OCI-LY3 (cell line): ENCODE measurements at regions not wholly inside any gene's neighbourhood (a gene's known extent, or its start where the extent isn't known, plus 50 kb on each side); places are given as distances from the start of the nearest gene placed in this dataset.

Experiments used
- H2AFZ ChIP-seq: fragments of 200-600, 300-600 bp; shearing (Covaris generic); 2 replicates; pipeline ENCODE4 v1.6.0; 2014; ENCODE audit warnings: antibody characterized with exemption, low read depth, low read length
- H3K27ac ChIP-seq: fragments of 200-600, 300-600 bp; sonication (generic); 2 replicates; pipeline ENCODE4 v1.5.1; 2014; ENCODE audit warnings: mild to moderate bottlenecking, low read length, moderate library complexity, mixed read lengths
- H3K27me3 ChIP-seq: fragments of 200-600, 300-600 bp; sonication (generic); 2 replicates; pipeline ENCODE4 v1.6.1; 2014; ENCODE audit warnings: low read depth, low read length, mixed read lengths
- H3K36me3 ChIP-seq: fragments of 200-600, 300-600 bp; sonication (generic); replicated peaks from 2 replicates; pipeline ENCODE3; 2014; ENCODE audit warnings: low read depth, low read length, mixed read lengths
- H3K4me1 ChIP-seq: fragments of 300-600, 200-600 bp; sonication (generic); 2 replicates; pipeline ENCODE4 v1.6.1; 2014; ENCODE audit warnings: low read length, mixed read lengths
- H3K4me2 ChIP-seq: fragments of 200-600, 300-600 bp; sonication (generic); 2 replicates; pipeline ENCODE4 v1.6.1; 2014; ENCODE audit warnings: low read length, mixed read lengths
- H3K4me3 ChIP-seq: fragments of 300-600, 200-600 bp; sonication (generic); 2 replicates; pipeline ENCODE4 v1.5.1; 2014; ENCODE audit warnings: antibody characterized with exemption, mild to moderate bottlenecking, low read length, moderate library complexity
- H3K79me2 ChIP-seq: fragments of 300-600, 200-600 bp; shearing (Covaris generic); 2 replicates; pipeline ENCODE4 v1.6.1; 2014; ENCODE audit warnings: mild to moderate bottlenecking, low read length, mixed read lengths
- H3K9ac ChIP-seq: fragments of 300-600, 200-600 bp; shearing (Covaris generic); 2 replicates; pipeline ENCODE4 v1.6.0; 2014; ENCODE audit warnings: mild to moderate bottlenecking, low read length, moderate library complexity
- H3K9me3 ChIP-seq: fragments of 200-600, 300-600 bp; shearing (Covaris generic); 2 replicates; pipeline ENCODE4 v1.6.1; 2014; ENCODE audit warnings: low read length, mixed read lengths; ENCODE audit not compliant: insufficient read depth
- H4K20me1 ChIP-seq: fragments of 200-600, 300-600 bp; sonication (generic); 2 replicates; pipeline ENCODE4 v1.6.1; 2016; ENCODE audit warnings: low read length, mixed read lengths; ENCODE audit not compliant: insufficient read depth
- EZH2phosphoT487 ChIP-seq: fragments of 200-600 bp; shearing (Covaris generic); IDR thresholded peaks from 2 replicates; pipeline ENCODE4 v1.6.1; 2018; ENCODE audit warnings: antibody characterized with exemption, mixed run types, low read depth
- TF ChIP-seq, protein P1 (sequence below): fragments of 200-600, 300-600 bp; sonication (generic); IDR thresholded peaks from 2 replicates; pipeline ENCODE4 v1.5.1; 2014; ENCODE audit warnings: antibody characterized with exemption, low read length, low read depth

DNA sequence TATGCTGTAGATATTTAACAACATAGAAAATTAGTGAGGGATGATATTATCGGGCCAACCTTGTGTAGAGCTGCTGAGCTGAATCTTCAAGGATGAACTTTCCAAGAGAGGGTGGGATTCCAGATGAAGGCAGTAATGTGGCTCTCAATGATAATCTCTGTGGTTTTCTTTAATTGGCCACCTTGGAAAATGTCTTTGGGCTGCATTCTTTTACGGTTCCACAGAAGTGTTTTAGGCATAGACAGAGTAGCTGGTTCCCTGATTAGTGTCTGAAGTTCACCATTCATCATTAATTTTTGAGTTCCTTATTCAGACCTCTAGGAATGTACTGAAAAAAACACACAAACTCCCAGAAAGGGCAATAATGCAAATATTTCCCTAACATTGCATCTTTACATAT lies 1566.9 kb upstream of the PIK3C3 start:
- Histone ChIP-seq H2AFZ (no peak overlapping the region), H3K27ac (no peak overlapping the region), H3K36me3 (no peaks in the 10 kb centered on the region), H3K4me1 (no peaks in the 10 kb centered on the region), H3K79me2 (no peaks in the 10 kb centered on the region), H3K4me2 (no peak overlapping the region), H4K20me1 (no peaks in the 10 kb centered on the region), H3K9ac (no peak overlapping the region), H3K9me3 (no peaks in the 10 kb centered on the region), H3K4me3 (no peak overlapping the region), H3K27me3 (no peaks in the 10 kb centered on the region)
- no peak for TF ChIP-seq EZH2phosphoT487
- TF ChIP-seq, protein P1, sequence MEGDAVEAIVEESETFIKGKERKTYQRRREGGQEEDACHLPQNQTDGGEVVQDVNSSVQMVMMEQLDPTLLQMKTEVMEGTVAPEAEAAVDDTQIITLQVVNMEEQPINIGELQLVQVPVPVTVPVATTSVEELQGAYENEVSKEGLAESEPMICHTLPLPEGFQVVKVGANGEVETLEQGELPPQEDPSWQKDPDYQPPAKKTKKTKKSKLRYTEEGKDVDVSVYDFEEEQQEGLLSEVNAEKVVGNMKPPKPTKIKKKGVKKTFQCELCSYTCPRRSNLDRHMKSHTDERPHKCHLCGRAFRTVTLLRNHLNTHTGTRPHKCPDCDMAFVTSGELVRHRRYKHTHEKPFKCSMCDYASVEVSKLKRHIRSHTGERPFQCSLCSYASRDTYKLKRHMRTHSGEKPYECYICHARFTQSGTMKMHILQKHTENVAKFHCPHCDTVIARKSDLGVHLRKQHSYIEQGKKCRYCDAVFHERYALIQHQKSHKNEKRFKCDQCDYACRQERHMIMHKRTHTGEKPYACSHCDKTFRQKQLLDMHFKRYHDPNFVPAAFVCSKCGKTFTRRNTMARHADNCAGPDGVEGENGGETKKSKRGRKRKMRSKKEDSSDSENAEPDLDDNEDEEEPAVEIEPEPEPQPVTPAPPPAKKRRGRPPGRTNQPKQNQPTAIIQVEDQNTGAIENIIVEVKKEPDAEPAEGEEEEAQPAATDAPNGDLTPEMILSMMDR: no peak

DNA sequence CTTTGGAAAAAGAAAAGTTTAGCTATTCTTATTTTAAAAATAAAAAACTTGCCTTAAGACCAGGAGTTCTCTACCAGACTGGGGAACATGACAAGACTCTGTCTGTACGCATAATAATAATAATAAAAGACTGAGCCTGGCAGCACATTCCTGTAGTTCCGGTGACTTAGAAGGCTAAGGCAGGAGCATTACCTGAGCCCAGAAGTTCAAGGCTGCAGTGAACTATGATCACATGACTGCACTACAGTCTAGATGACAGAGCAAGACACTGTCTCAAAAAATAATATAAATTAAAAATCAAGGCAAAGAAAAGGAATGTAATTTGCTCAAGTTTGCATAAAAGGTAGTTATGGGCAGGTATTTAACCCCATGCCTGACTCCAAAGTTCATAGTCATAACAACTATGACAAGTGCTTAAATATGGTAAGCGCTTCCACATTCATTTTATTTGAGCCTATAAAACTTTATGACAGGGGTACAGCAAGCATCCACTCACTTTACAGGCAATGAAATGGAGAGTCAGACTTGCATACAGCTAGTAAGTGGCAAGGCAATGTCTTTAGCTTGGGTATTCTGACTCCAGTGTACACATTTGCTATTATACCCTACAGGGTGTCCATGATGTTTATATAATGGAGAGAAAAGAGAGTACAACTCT lies 1567.8 kb upstream of the PIK3C3 start:
- H2AFZ ChIP-seq: no peak overlapping the region

DNA sequence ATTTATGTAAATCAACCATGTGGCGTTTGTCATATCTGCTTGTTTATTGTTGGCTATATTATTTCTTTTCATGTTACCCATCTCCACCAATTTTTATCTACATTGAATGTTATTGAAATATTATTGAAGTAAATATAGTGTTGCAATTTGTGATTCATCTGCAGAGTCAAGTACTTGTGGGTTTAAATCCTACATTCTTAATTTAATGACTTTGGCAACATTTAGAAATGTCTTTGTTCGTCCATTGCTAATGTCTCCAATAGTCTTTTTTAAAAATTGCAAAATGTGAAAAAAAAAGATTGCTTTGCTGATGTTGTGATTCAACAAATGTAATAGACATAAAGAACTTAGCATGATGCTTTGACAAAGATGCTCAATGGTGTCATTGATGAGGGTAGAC lies 1572.8 kb upstream of the PIK3C3 start:
- Histone ChIP-seq H3K9me3 (no peaks in the 10 kb centered on the region), H3K79me2 (no peaks in the 10 kb centered on the region), H3K4me2 (no peak overlapping the region), H3K9ac (no peak overlapping the region), H2AFZ (no peak overlapping the region), H3K27me3 (no peaks in the 10 kb centered on the region), H3K4me1 (peaks cover 11% of the 10 kb centered on the region), H3K4me3 (no peak overlapping the region), H3K36me3 (no peaks in the 10 kb centered on the region), H4K20me1 (no peaks in the 10 kb centered on the region), H3K27ac (no peak overlapping the region)
- no peak for TF ChIP-seq EZH2phosphoT487
- TF ChIP-seq, protein P1: no peak

More for the DNA sequence above, 1567.8 kb upstream of the PIK3C3 start:
- Histone ChIP-seq H3K4me3 (no peak overlapping the region), H3K36me3 (no peaks in the 10 kb centered on the region), H3K79me2 (no peaks in the 10 kb centered on the region), H3K4me1 (no peaks in the 10 kb centered on the region), H3K9me3 (no peaks in the 10 kb centered on the region), H3K4me2 (no peak overlapping the region), H3K27me3 (no peaks in the 10 kb centered on the region), H3K27ac (no peak overlapping the region), H3K9ac (no peak overlapping the region), H4K20me1 (no peaks in the 10 kb centered on the region)
- TF ChIP-seq, protein P1: no peak
- no peak for TF ChIP-seq EZH2phosphoT487

DNA sequence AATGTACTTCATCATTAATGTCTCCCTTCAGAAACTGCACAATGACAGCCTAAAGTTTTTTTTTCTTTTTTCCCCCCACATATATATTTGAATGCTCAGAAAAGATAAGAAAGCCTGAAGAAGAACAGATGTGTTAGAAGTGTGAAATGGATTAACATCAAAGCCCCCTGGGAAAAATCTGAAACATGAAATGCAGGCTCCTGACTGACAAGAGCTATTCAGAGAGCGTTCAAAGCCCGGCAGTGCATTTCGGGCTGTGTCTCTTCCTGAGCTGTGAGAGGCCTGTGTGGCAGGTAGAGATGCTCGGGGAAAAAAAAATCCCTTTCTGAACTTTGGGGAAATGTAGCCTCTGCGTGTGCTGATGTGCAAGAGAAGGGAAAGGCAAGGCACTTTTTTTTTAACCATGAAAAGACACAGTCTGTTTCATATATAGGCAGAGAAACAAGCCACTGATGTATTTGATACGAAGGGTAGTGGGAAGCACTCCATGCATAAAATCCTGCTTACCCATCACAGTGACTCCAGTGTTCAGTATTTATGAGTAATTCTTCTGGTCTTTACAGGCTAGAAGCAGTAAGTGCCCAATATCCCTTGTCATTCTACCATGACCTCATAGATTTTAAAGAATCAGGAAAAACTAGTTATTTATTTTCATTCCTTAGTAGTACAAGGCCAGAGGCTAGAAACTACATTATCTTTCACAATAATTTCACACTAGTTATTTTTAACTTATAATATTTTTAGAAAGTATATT lies 1574.2 kb upstream of the PIK3C3 start:
- Histone ChIP-seq H4K20me1 (no peaks in the 10 kb centered on the region), H3K9me3 (no peaks in the 10 kb centered on the region), H3K4me3 (peak overlapping the region; percentile 35), H2AFZ (peak overlapping the region; percentile 16), H3K79me2 (no peaks in the 10 kb centered on the region), H3K36me3 (no peaks in the 10 kb centered on the region), H3K9ac (no peak overlapping the region), H3K27me3 (no peaks in the 10 kb centered on the region), H3K4me2 (peak overlapping the region; percentile 59), H3K4me1 (peaks cover 11% of the 10 kb centered on the region), H3K27ac (peak overlapping the region; percentile 39)
- no peak for TF ChIP-seq EZH2phosphoT487
- TF ChIP-seq, protein P1: no peak
